H1 (cell line): ENCODE measurements at regions not wholly inside any gene's neighbourhood (a gene's known extent, or its start where the extent isn't known, plus 50 kb on each side); places are given as distances from the start of the nearest gene placed in this dataset.

ENCODE experiments used
- CTCF ChIA-PET: fragments of 300-600 bp; sonication (Branson Sonifier 250); formaldehyde crosslinking; loops from one replicate; lab custom pipeline; 2021; ENCODE audit not compliant: partially characterized antibody; lab: Charles Lee
- POLR2A ChIA-PET: fragments of 300-600 bp; sonication (Branson Sonifier 250); formaldehyde crosslinking; loops from one replicate; lab custom pipeline; 2021; ENCODE audit warnings: inconsistent platforms; ENCODE audit not compliant: partially characterized antibody; lab: Charles Lee
- DNase-seq, 2 experiments: peaks; one replicate each; pipeline versions ENCODE4 v3.0.0 to v3.0.0-alpha.2; 2010 to 2022; ENCODE audit warnings: low spot score in 2 of 2, low read depth in 1 of 2, mixed read lengths in 1 of 2
- FAIRE-seq: peaks from 2 replicates; lab custom pipeline; 2011; peaks lifted over from hg19 to GRCh38; lab: Jason Lieb, UNC
- H2AFZ ChIP-seq: 2 replicates; pipeline ENCODE4 v1.8.1; 2012; ENCODE audit warnings: low read length, inconsistent platforms
- H2AK5ac ChIP-seq: 2 replicates; pipeline ENCODE4 v1.6.1; 2013; ENCODE audit warnings: low read depth, low read length
- H2BK120ac ChIP-seq: replicated peaks from 2 replicates; pipeline ENCODE3; 2013; ENCODE audit warnings: low read depth, low read length, inconsistent platforms
- H2BK12ac ChIP-seq: 2 replicates; pipeline ENCODE4 v1.6.1; 2013; ENCODE audit warnings: low read depth, low read length
- H2BK15ac ChIP-seq: 2 replicates; pipeline ENCODE4 v1.6.1; 2013; ENCODE audit warnings: low read length
- H2BK20ac ChIP-seq: 2 replicates; pipeline ENCODE4 v1.6.1; 2013; ENCODE audit warnings: low read length
- H2BK5ac ChIP-seq: 2 replicates; pipeline ENCODE4 v1.6.1; 2013; ENCODE audit warnings: low read depth, low read length
- H3K14ac ChIP-seq: 2 replicates; pipeline ENCODE4 v1.6.1; 2013; ENCODE audit warnings: inconsistent platforms; ENCODE audit not compliant: insufficient read length
- H3K18ac ChIP-seq: 2 replicates; pipeline ENCODE4 v1.6.1; 2013; ENCODE audit warnings: low read length; ENCODE audit errors: extremely low read depth
- H3K23ac ChIP-seq: 2 replicates; pipeline ENCODE4 v1.6.1; 2013; ENCODE audit warnings: inconsistent platforms; ENCODE audit not compliant: insufficient read length
- H3K23me2 ChIP-seq: 2 replicates; pipeline ENCODE4 v1.6.1; 2013; ENCODE audit warnings: low read depth, low read length
- H3K27ac ChIP-seq: 2 replicates; pipeline ENCODE4 v1.6.1; 2011; ENCODE audit warnings: low read depth, low read length, inconsistent platforms
- H3K27me3 ChIP-seq, 4 experiments: replicated peaks in 1 of 4; 1 replicate in 1 of 4; 2 replicates in 3 of 4; pipeline versions ENCODE4 v1.6.1 to v1.8.1; 2011 to 2013; ENCODE audit warnings: low read length in 3 of 4, mild to moderate bottlenecking in 3 of 4, inconsistent platforms in 2 of 4, mixed read lengths in 2 of 4, moderate library complexity in 1 of 4; ENCODE audit not compliant: control insufficient read depth in 3 of 4, insufficient read depth in 3 of 4; ENCODE audit errors: extremely low read depth in 1 of 4
- H3K36me3 ChIP-seq, 4 experiments: 2 replicates each; pipeline versions ENCODE4 v1.6.1 to v1.8.1; 2011 to 2013; ENCODE audit warnings: mild to moderate bottlenecking in 4 of 4, low read length in 3 of 4, moderate library complexity in 2 of 4, control low read depth in 1 of 4, inconsistent platforms in 1 of 4; ENCODE audit not compliant: insufficient read depth in 4 of 4, control insufficient read depth in 2 of 4
- H3K4ac ChIP-seq: replicated peaks from 2 replicates; pipeline ENCODE3; 2013; ENCODE audit warnings: low read length, low read depth, mixed read lengths, inconsistent platforms; ENCODE audit not compliant: insufficient read length
- H3K4me1 ChIP-seq, 4 experiments: replicated peaks in 1 of 4; 1 replicate in 1 of 4; 2 replicates in 3 of 4; pipeline versions ENCODE4 v1.6.1 to v1.8.1; 2011 to 2013; ENCODE audit warnings: low read length in 3 of 4, inconsistent platforms in 2 of 4, mixed read lengths in 1 of 4; ENCODE audit not compliant: insufficient read depth in 4 of 4, control insufficient read depth in 3 of 4
- H3K4me2 ChIP-seq, 2 experiments: 2 replicates each; pipeline versions ENCODE4 v1.6.1 to v1.8.1; 2011 to 2013; ENCODE audit warnings: low read depth in 2 of 2, low read length in 2 of 2, control low read depth in 1 of 2, inconsistent platforms in 1 of 2, mild to moderate bottlenecking in 1 of 2; ENCODE audit not compliant: insufficient read depth in 1 of 2
- H3K4me3 ChIP-seq, 4 experiments: fragments of 200-600, 300-600 bp in 1 of 4; sonication (generic), shearing (Covaris generic), sonication (Bioruptor Twin) in 1 of 4; 2 replicates each; pipeline versions ENCODE4 v1.5.1 to v1.8.1; 2011 to 2016; ENCODE audit warnings: low read length in 4 of 4, low read depth in 3 of 4, control low read depth in 2 of 4, inconsistent platforms in 2 of 4, mild to moderate bottlenecking in 2 of 4, mixed read lengths in 1 of 4, moderate library complexity in 1 of 4; ENCODE audit not compliant: insufficient read depth in 2 of 4; ENCODE audit errors: extremely low read depth in 1 of 4
- H3K56ac ChIP-seq: replicated peaks from 2 replicates; pipeline ENCODE3; 2013; ENCODE audit warnings: low read depth, mild to moderate bottlenecking, mixed read lengths, low read length, inconsistent platforms; ENCODE audit not compliant: insufficient read length
- H3K79me1 ChIP-seq: 2 replicates; pipeline ENCODE4 v1.6.1; 2013; ENCODE audit warnings: low read depth, low read length, control low read depth
- H3K79me2 ChIP-seq, 2 experiments: 2 replicates each; pipeline versions ENCODE4 v1.6.1 to v1.8.1; 2012 to 2013; ENCODE audit warnings: low read length in 2 of 2, mild to moderate bottlenecking in 2 of 2, inconsistent platforms in 1 of 2; ENCODE audit not compliant: insufficient read depth in 2 of 2, control insufficient read depth in 1 of 2
- H3K9ac ChIP-seq, 4 experiments: replicated peaks in 1 of 4; 1 replicate in 1 of 4; 2 replicates in 3 of 4; pipeline versions ENCODE4 v1.6.1 to v1.8.1; 2011 to 2013; ENCODE audit warnings: low read depth in 3 of 4, low read length in 3 of 4, control low read depth in 2 of 4, mild to moderate bottlenecking in 2 of 4, moderate library complexity in 2 of 4, inconsistent platforms in 1 of 4; ENCODE audit errors: extremely low read depth in 1 of 4
- H3K9me3 ChIP-seq, 2 experiments: 2 replicates each; pipeline versions ENCODE4 v1.6.1 to v1.8.1; 2012 to 2013; ENCODE audit warnings: mild to moderate bottlenecking in 2 of 2, moderate library complexity in 2 of 2, control low read depth in 1 of 2, inconsistent platforms in 1 of 2, low read depth in 1 of 2, low read length in 1 of 2, mixed read lengths in 1 of 2; ENCODE audit not compliant: insufficient read depth in 2 of 2
- H4K20me1 ChIP-seq, 2 experiments: replicated peaks in 1 of 2; 2 replicates each; pipeline versions ENCODE3 to v1.8.1; 2011 to 2013; ENCODE audit warnings: inconsistent platforms in 2 of 2, low read length in 2 of 2, mild to moderate bottlenecking in 1 of 2; ENCODE audit not compliant: insufficient read depth in 2 of 2, control insufficient read depth in 1 of 2
- H4K5ac ChIP-seq: 2 replicates; pipeline ENCODE4 v1.6.1; 2013; ENCODE audit warnings: low read length, low read depth, mixed read lengths, inconsistent platforms; ENCODE audit not compliant: insufficient read length
- H4K8ac ChIP-seq: 2 replicates; pipeline ENCODE4 v1.8.0; 2013; ENCODE audit warnings: mild to moderate bottlenecking, moderate library complexity, low read length, inconsistent platforms; ENCODE audit not compliant: insufficient read depth; ENCODE audit errors: extremely low read depth
- H4K91ac ChIP-seq: replicated peaks from 2 replicates; pipeline ENCODE3; 2013; ENCODE audit warnings: low read length, mixed read lengths, inconsistent platforms; ENCODE audit not compliant: insufficient read length
- EGR1 ChIP-seq: IDR thresholded peaks from 2 replicates; pipeline ENCODE4 v1.6.1; 2011; ENCODE audit warnings: low read depth, low read length, borderline replicate concordance
- EP300 ChIP-seq, 2 experiments: IDR thresholded peaks; 1 replicate in 1 of 2; 2 replicates in 1 of 2; pipeline ENCODE4 v1.6.1; 2011 to 2012; ENCODE audit warnings: low read depth in 2 of 2, low read length in 2 of 2, mild to moderate bottlenecking in 2 of 2, borderline replicate concordance in 1 of 2, inconsistent platforms in 1 of 2, moderate library complexity in 1 of 2
- HDAC2 ChIP-seq, 2 experiments: fragments of 300-600 bp in 1 of 2; sonication (generic) in 1 of 2; IDR thresholded peaks; 2 replicates each; pipeline ENCODE4 v1.6.1; 2011 to 2012; ENCODE audit warnings: low read depth in 2 of 2, low read length in 2 of 2, mild to moderate bottlenecking in 2 of 2, moderate library complexity in 2 of 2, borderline replicate concordance in 1 of 2, inconsistent platforms in 1 of 2
- MAX ChIP-seq: IDR thresholded peaks from 2 replicates; pipeline ENCODE4 v1.6.1; 2012; ENCODE audit warnings: inconsistent platforms
- NRF1 ChIP-seq: IDR thresholded peaks from 2 replicates; pipeline ENCODE4 v1.6.1; 2011; ENCODE audit warnings: mild to moderate bottlenecking, low read depth, low read length, improper control_type of control experiment
- SP2 ChIP-seq: IDR thresholded peaks from 2 replicates; pipeline ENCODE4 v1.6.1; 2012; ENCODE audit warnings: mild to moderate bottlenecking, low read length, inconsistent platforms
- TAF7 ChIP-seq: optimal IDR thresholded peaks from 2 replicates; pipeline ENCODE3; 2011; ENCODE audit warnings: low read depth, mild to moderate bottlenecking, inconsistent platforms, low read length, moderate library complexity, borderline replicate concordance
- YY1 ChIP-seq: IDR thresholded peaks from 2 replicates; pipeline ENCODE4 v1.6.1; 2011; ENCODE audit warnings: low read depth, mild to moderate bottlenecking, low read length
- WGBS, 2 experiments: shearing (Covaris generic) in 1 of 2; methylation state at CpG; one replicate each; pipeline versions ENCODE4 v1.1.6 to v1.1.7; 2013 to 2015; ENCODE audit warnings: low lambda C conversion rate in 2 of 2, mixed read lengths in 2 of 2, inconsistent platforms in 1 of 2, low coverage in 1 of 2, missing lambda C conversion rate in 1 of 2; ENCODE audit not compliant: insufficient replicate concordance in 2 of 2, insufficient coverage in 1 of 2, insufficient read length in 1 of 2; ENCODE audit errors: extremely low coverage in 1 of 2, missing lambda C conversion rate in 1 of 2; 5-methylcytosine and 5-hydroxymethylcytosine counted together

- H3K23ac ChIP-seq, result no peak overlapping the region
- no peak overlapping the region for H4K5ac ChIP-seq
- CTCF ChIA-PET, result no interaction called here
- TF ChIP-seq NRF1, result no peak
- TF ChIP-seq TAF7, result no peak
- TF ChIP-seq HDAC2 (IDR thresholded peaks at IDR 0.05; ENCODE audit: borderline replicate concordance in 1 of 2, low read depth in 2 of 2, low read length in 2 of 2), result no peak
- no peak for TF ChIP-seq SP2
- no peak for TF ChIP-seq EP300 (IDR thresholded peaks at IDR 0.05; ENCODE audit: borderline replicate concordance in 1 of 2, low read depth in 2 of 2, low read length in 2 of 2)
- TF ChIP-seq YY1, result no peak
- no peak for TF ChIP-seq MAX
- TF ChIP-seq EGR1, result no peak
- H3K79me1 ChIP-seq, result no peaks in the 10 kb centered on the region
- H2BK5ac ChIP-seq, result no peak overlapping the region
- no peak overlapping the region for H2AK5ac ChIP-seq
- no peak overlapping the region for H2BK15ac ChIP-seq
- POLR2A ChIA-PET, result no interaction called here
- no peak overlapping the region for H4K91ac ChIP-seq
- no peak overlapping the region for H2BK12ac ChIP-seq
- no peaks in the 10 kb centered on the region for H3K27me3 ChIP-seq
- no peak overlapping the region for H3K9ac ChIP-seq
- H3K4me2 ChIP-seq, result no peak overlapping the region
- H3K4me3 ChIP-seq, result no peak overlapping the region
- H3K14ac ChIP-seq, result no peak overlapping the region
- no peak overlapping the region for H2BK20ac ChIP-seq
- DNase-seq (no peak), FAIRE-seq (no peak)
- no peaks in the 10 kb centered on the region; a peak in 1 of 7 replicates for H3K4me1 ChIP-seq
- H3K56ac ChIP-seq, result no peak overlapping the region
- no peak overlapping the region for H2AFZ ChIP-seq
- no peaks in the 10 kb centered on the region for H3K36me3 ChIP-seq
- no peaks in the 10 kb centered on the region; the same call in 1 of the 2 replicates for H3K23me2 ChIP-seq
- 91% methylated on average over 7 of the region's 7 CpGs; no CpG with 5 or more reads in 1 of the 2 experiments for WGBS, 2 experiments
- no peak overlapping the region for H3K4ac ChIP-seq
- H2BK120ac ChIP-seq, result no peak overlapping the region
- H3K27ac ChIP-seq, result no peak overlapping the region
- no peak overlapping the region for H4K8ac ChIP-seq
- H3K9me3 ChIP-seq, result no peaks in the 10 kb centered on the region
- H4K20me1 ChIP-seq, result no peaks in the 10 kb centered on the region
- no peak overlapping the region for H3K18ac ChIP-seq
- H3K79me2 ChIP-seq, result no peaks in the 10 kb centered on the region
Observed at GRCh38 chr6:6878887-6879585, 228.7 kb upstream of the RREB1 start.
